T-helper 2 cell (primary cell): ENCODE measurements at regions not wholly inside any gene's neighbourhood (a gene's known extent, or its start where the extent isn't known, plus 50 kb on each side); places are given as distances from the start of the nearest gene placed in this dataset.
A peak's percentile ranks its signal among the peaks of the same experiment; 100 is the strongest.

Experiments
- DNase-seq, 5 experiments: peaks; one replicate each; pipeline versions ENCODE4 v3.0.0 to v3.0.0-alpha.2; 2012 to 2022

DNA sequence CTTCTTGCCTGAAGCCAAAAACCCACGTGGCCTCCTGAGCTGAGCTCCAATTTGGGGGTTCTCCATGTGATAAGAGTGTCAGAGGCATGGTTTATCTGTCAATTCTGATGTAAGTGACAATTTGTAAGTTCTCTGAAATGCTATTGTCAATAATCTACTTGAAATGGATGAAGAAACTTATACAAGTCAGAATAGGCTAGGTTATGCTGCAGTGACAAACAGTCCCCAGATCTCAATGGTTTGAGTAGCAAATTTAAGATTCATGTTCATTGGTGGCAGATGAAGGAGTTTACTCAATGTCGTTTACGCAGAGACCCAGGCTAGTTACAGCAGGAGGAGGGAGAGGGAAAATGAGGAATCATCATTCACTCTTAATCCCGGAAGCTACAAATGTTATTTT is 352.4 kb downstream of the KIF16B start:
- DNase-seq, result no peak

GRCh38 chr20:16219182-16219581 is 354.1 kb downstream of the KIF16B start:
- DNase-seq, result no peak

DNA sequence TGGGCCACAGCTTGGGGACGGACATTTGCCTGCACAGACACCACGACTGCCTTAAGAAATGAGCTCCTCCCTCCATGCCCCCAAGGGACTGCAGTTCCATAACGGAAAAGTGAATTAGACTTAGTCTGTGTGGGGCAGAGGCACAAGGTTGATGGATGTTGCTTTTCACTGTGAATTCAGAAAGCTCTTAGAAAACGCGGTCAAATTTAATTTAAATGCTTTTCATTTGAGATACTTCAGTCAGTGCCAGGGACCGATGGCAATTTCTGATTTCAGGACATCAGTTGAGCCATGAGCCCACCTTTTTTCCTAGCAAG is 356.4 kb downstream of the KIF16B start:
- no peak for DNase-seq

DNA sequence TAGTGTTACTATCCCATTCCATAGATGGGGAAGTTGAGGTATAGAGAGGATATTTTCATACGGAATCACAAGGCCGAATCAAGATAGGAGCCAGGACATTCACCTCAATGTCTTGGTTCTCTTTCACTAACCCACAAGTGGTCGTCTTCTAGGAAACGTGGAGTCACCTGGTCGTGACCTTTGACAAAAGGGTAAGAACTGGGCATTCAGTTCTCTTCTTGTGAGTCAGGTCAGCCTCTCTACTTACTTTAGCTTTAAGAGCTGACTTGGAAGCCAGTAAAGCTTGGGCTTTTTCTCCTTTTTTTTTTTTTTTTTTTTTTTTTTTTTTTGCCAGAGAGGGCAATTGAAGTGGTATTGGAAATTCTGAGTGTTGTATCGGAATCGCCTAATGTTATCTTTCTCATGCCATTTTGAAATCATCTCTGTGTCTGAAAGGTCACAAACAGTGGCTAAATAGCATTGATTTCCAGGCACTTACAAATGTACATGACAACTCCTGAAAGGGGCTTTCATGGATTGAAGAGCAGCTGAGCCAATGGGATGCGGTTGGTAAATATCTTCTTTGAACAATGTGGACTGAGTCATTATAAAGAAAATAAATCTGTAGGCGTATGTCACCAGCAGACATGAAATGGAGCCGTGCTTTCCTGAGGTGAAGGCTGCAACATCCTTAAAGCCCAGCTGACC is 356.9 kb downstream of the KIF16B start:
- DNase-seq, result no peak

- DNase-seq, result no peak
Observed at GRCh38 chr20:16215041-16215440, 358.2 kb downstream of the KIF16B start.

GRCh38 chr20:16212790-16213189 is 360.5 kb downstream of the KIF16B start:
- no peak for DNase-seq

DNA sequence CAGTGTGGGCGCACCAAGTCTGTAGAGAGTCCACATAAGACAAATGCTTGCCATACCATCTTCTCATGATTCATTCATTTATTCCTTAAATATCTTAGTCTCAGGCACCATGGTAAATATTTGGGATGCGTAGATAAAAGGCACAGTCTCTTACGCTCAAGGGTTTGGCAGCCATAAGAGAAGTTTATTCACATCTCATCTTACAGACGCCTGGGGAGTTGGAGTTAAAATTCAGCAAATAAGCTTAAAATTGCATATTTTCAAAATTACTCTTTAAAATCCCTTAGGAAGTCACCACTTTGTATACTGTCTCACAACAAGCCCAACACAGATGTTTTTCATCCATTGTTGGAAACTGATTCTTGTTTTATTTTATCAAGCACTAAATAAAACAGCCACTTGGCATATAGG is 363.3 kb downstream of the KIF16B start:
- no peak for DNase-seq

DNA sequence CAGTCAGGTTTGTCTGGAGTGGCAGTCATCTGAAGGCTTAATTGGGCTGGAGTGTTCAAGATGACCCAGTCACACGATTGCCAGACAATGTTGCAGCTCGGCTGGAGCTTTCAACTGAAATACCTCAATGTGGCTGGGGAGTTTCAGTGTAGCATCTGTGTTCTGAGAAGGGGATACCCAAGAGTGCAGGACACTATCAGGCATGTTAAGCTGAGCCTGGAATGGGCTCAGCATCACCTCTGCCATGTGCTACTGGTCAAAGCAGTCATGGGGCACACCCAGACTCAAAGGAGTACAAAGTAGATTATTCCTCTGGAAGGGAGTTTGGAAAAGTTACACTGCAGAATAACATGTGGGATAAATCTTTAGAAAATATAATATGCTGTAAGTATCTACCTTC is 363.9 kb downstream of the KIF16B start:
- DNase-seq, result no peak

DNA sequence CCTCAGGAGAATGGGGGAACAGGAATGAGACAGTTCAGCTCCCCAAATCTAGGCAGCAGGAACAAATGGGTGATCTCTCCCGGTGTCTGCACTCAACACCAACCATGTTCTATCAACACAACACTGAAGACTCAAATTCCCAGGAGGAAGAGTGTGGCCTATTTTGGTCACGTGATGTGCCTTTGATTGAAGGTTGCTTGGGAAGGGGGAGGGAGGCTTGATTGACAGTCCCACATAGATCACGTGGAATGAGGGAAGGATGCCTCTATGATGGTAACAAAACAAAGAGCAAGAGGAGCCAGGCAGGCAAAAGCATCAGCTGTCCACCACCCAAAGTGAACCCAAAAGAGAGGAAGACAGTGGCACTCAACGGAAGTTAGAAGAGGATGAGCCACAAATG is 364.8 kb downstream of the KIF16B start:
- DNase-seq, result no peak

DNA sequence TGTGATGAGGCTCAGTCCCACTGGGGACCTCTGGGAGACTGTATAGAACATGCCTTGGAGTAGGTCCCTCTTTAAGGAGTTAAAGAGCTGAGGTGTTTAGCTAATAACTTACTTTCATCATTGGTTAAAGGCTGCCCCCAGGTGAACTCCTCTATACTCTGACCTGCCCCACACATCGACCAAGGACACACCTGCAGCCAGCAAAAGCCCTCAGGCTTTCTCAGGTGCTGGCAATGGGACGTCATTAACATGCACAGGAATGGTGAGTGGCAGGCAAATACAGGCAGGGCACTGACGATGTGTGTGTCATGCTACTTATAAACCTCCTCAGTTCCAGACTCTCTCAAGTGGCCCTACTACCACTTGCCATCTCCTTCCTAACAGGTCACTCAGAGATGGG is 366.4 kb downstream of the KIF16B start:
- DNase-seq, result no peak

DNA sequence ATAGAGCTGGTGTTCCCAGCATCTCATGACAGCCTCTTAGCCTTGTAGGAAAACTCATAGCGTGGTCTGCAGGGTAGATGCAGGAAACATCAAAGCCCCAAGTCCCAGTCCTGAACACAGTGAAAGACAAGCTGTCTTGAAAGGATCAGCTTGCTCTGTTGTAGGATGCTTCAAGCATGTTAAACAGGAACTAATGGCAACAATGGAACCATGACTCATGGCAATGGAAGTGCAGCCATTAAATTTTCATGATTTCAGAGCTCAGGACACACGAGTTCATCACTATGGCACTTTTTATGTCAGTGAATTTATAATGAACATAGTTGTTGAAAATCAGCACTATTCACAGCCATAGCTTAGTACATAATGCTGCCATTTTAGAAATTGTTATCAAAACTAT is 367.7 kb downstream of the KIF16B start:
- no peak for DNase-seq

GRCh38 chr20:16203096-16203495 is 370.2 kb downstream of the KIF16B start:
- DNase-seq, result no peak

GRCh38 chr20:16201191-16201590 is 372.1 kb downstream of the KIF16B start:
- DNase-seq, result no peak

DNA sequence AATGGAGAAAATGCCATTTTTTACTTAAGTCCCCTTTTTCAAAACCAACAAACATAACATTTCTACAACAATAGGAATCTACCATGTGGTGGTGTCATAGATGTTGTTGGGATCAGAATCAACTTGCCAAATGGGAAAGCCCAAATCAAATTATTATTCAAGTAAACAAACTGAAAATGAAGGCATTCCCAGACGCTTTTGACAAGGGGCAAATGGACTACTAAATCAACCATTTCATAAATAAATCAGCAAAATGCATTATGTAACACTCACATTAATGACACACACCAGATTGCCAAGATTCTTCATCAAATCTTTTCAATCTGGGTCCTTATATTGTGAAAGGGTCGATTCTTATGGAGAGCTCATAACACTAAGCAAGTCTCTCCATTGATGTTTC is 375.6 kb downstream of the KIF16B start:
- DNase-seq, result no peak

GRCh38 chr20:16195671-16196070 is 377.6 kb downstream of the KIF16B start:
- no peak for DNase-seq

GRCh38 chr20:16194617-16195360 is 378.5 kb downstream of the KIF16B start:
- no peak for DNase-seq

DNA sequence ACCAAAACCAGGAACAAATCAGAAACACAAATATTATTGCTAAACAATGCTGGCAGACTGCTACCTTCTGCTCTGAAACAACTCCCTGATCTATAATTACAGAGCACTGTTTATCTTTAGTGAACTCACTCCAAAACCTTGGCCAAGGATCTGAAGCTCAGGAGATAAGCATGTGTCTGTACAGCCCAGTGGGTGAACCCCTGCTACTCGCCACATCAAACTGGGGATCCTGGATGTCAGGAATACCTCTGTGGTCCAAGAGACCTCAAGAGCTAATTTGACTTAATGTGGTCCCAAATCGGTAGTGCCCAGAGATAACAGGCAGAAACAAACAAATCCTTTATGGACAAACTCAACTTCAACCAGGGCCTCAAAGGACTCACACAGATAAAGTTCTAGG is 381.8 kb downstream of the KIF16B start:
- DNase-seq, result no peak

- DNase-seq, result no peak
Observed at GRCh38 chr20:16189371-16189770, 383.9 kb downstream of the KIF16B start.

DNA sequence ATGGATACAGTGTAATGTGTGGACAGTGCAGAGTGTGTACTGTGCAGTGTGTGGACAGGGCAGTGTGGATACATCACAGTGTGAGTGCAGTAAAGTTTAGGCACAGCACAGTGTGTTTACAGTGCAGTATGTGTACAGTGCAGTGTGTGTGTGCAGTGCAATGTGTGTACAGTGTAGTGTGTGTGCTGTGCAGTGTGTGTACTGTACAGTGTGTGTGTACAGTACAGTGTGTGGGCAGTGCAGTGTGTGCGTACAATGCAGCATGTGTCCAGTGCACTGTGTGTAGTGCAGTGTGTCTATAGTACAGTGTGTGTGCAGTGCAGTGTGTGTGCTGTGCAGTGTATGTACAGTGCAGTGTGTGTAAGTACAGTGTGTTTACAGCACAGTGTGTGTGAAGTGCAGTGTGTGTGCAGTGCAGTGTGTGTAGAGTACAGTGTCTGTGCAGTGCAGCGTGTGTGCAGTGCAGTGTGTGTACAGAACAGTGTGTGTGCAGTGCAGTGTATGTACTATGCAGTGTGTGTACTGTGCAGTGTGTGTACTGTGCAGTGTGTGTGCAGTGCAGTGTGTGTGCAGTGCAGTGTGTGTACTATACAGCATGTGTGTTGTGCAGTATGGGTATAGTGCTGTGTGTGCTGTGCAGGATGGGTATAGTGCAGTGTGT is 385.2 kb downstream of the KIF16B start:
- peak in 1 of 5 experiments; percentile 1 for DNase-seq

GRCh38 chr20:16179919-16180318 is 393.3 kb downstream of the KIF16B start:
- no peak for DNase-seq

- DNase-seq, result no peak
Observed at GRCh38 chr20:16179371-16179770, 393.9 kb downstream of the KIF16B start.

- DNase-seq, result no peak
Observed at GRCh38 chr20:16178546-16179135, 394.6 kb downstream of the KIF16B start.

- DNase-seq, result peak in 1 of 5 experiments; percentile 2
Observed at GRCh38 chr20:16175322-16175961, 397.8 kb downstream of the KIF16B start.
